HepG2 (cell line): ENCODE measurements at regions not wholly inside any gene's neighbourhood (a gene's known extent, or its start where the extent isn't known, plus 50 kb on each side); places are given as distances from the start of the nearest gene placed in this dataset.

Experiments used
- ATAC-seq: fragments of 200-7000 bp; cut with Tn5 transposase; 3 replicates; pipeline ENCODE4 v1.9.1; 2020; ENCODE audit warnings: mild to moderate bottlenecking, moderate library complexity
- BruUV-seq: library from RNA; stranded (reverse); fragments of 400-500 nt; replicated peaks from 2 replicates; lab custom pipeline; 2021; lab: Mats Ljungman, UMichigan
- CTCF ChIA-PET: fragments of 300-600 bp; formaldehyde crosslinking; extraction: SDS; loops from one replicate; lab custom pipeline; 2021; ENCODE audit warnings: low total read pairs, inconsistent platforms, low intra/inter-chr PET ratio; lab: Yijun Ruan, JAX
- POLR2A ChIA-PET: fragments of 350-600 bp; sonication (Branson Sonifier 250); formaldehyde crosslinking; loops from one replicate; lab custom pipeline; 2020; ENCODE audit warnings: antibody characterized with exemption, inconsistent platforms; lab: Yijun Ruan, JAX
- DNase-seq: peaks from one replicate; pipeline ENCODE4 v3.0.0-alpha.2; 2015; ENCODE audit warnings: low spot score
- FAIRE-seq: peaks from 3 replicates; lab custom pipeline; 2011; peaks lifted over from hg19 to GRCh38; lab: Jason Lieb, UNC
- H2AFZ ChIP-seq: one replicate; pipeline ENCODE4 v1.6.1; 2011; ENCODE audit warnings: low read length, inconsistent platforms
- H3K27ac ChIP-seq: fragments of 300-600 bp; 3 replicates; pipeline ENCODE4 v1.8.0; 2011; ENCODE audit warnings: mixed run types, mild to moderate bottlenecking, mixed read lengths, low read length, inconsistent platforms; ENCODE audit not compliant: insufficient read depth; ENCODE audit errors: extremely low read length
- H3K27me3 ChIP-seq, 2 experiments: fragments of 200-600 bp in 1 of 2; 2 replicates in 1 of 2; 3 replicates in 1 of 2; pipeline versions ENCODE4 v1.6.0 to v1.8.0; 2011; ENCODE audit warnings: low read length in 2 of 2, mild to moderate bottlenecking in 2 of 2, moderate library complexity in 2 of 2, inconsistent platforms in 1 of 2; ENCODE audit not compliant: insufficient read depth in 2 of 2, control insufficient read depth in 1 of 2
- H3K36me3 ChIP-seq, 2 experiments: fragments of 200-600 bp in 1 of 2; replicated peaks in 1 of 2; 2 replicates in 1 of 2; 3 replicates in 1 of 2; pipeline versions ENCODE4 v1.5.1 to v1.8.0; 2011; ENCODE audit warnings: low read length in 2 of 2, inconsistent platforms in 1 of 2; ENCODE audit not compliant: insufficient read depth in 2 of 2, control insufficient read depth in 1 of 2
- H3K4me1 ChIP-seq: 2 replicates; pipeline ENCODE4 v1.5.1; 2012; ENCODE audit warnings: low read length, inconsistent platforms; ENCODE audit not compliant: insufficient read depth
- H3K4me2 ChIP-seq: 2 replicates; pipeline ENCODE4 v1.6.0; 2011; ENCODE audit warnings: low read depth, low read length, inconsistent platforms
- H3K4me3 ChIP-seq, 3 experiments: fragments of 200-600 bp in 1 of 3; sonication (generic), shearing (Covaris generic) in 1 of 3; replicated peaks in 1 of 3; 2 replicates each; pipeline ENCODE4 v1.5.1; 2011 to 2016; ENCODE audit warnings: low read length in 3 of 3, inconsistent platforms in 2 of 3, low read depth in 2 of 3, mild to moderate bottlenecking in 2 of 3, control low read depth in 1 of 3, mixed read lengths in 1 of 3; ENCODE audit not compliant: insufficient read depth in 1 of 3
- H3K79me2 ChIP-seq: one replicate; pipeline ENCODE4 v1.6.1; 2011; ENCODE audit warnings: low read length, inconsistent platforms; ENCODE audit not compliant: insufficient read depth
- H3K9ac ChIP-seq: 2 replicates; pipeline ENCODE4 v1.6.0; 2011; ENCODE audit warnings: mild to moderate bottlenecking, low read depth, low read length, inconsistent platforms; ENCODE audit not compliant: insufficient read depth
- H3K9me3 ChIP-seq: 2 replicates; pipeline ENCODE4 v1.5.1; 2012; ENCODE audit warnings: mild to moderate bottlenecking, low read length
- H4K20me1 ChIP-seq: 2 replicates; pipeline ENCODE4 v1.6.0; 2011; ENCODE audit warnings: inconsistent platforms, mild to moderate bottlenecking, low read length, moderate library complexity; ENCODE audit not compliant: insufficient read depth
- EP300 ChIP-seq, 3 experiments: sonication (generic) in 1 of 3; formaldehyde crosslinking in 1 of 3; IDR thresholded peaks; 2 replicates each; pipeline versions ENCODE4 v1.5.1 to v1.6.1; 2011 to 2020; ENCODE audit warnings: low read depth in 2 of 3, low read length in 2 of 3, borderline replicate concordance in 1 of 3, improper control_type of control experiment in 1 of 3, mild to moderate bottlenecking in 1 of 3, missing genetic modification reagents in 1 of 3, moderate library complexity in 1 of 3
- MTA3 ChIP-seq: sonication (generic); formaldehyde crosslinking; IDR thresholded peaks from 2 replicates; pipeline ENCODE4 v1.4.0; 2020; ENCODE audit warnings: missing genetic modification reagents
- MXI1 ChIP-seq: IDR thresholded peaks from 3 replicates; pipeline ENCODE4 v1.6.1; 2012; ENCODE audit warnings: low read depth, low read length, inconsistent platforms, borderline replicate concordance
- RAD21 ChIP-seq: fragments of 450-650 bp; formaldehyde crosslinking; IDR thresholded peaks from 2 replicates; pipeline ENCODE4 v1.5.0; 2020; ENCODE audit warnings: mild to moderate bottlenecking
- TCF12 ChIP-seq, 2 experiments: fragments of 450-650 bp in 1 of 2; sonication (generic) in 1 of 2; formaldehyde crosslinking in 1 of 2; IDR thresholded peaks; 2 replicates each; pipeline versions ENCODE4 v1.6.1 to v1.8.0; 2017 to 2022; ENCODE audit warnings: antibody characterized with exemption in 1 of 2, mild to moderate bottlenecking in 1 of 2, missing genetic modification reagents in 1 of 2, moderate library complexity in 1 of 2
- ZC3H13 ChIP-seq: sonication (generic); formaldehyde crosslinking; IDR thresholded peaks from 2 replicates; pipeline ENCODE4 v1.8.1; 2023; ENCODE audit warnings: mild to moderate bottlenecking, missing genetic modification reagents, moderate library complexity
- ZNF12 ChIP-seq: sonication (generic); formaldehyde crosslinking; IDR thresholded peaks from 2 replicates; pipeline ENCODE4 v1.5.0; 2020; ENCODE audit warnings: missing genetic modification reagents
- ZNF614 ChIP-seq: IDR thresholded peaks from 2 replicates; pipeline ENCODE4 v1.6.1; 2018; ENCODE audit warnings: missing biosample characterization, missing genetic modification reagents, inconsistent platforms, borderline replicate concordance
- WGBS: methylation state at CpG from one replicate; pipeline ENCODE4 v1.1.6; 2017; ENCODE audit warnings: low lambda C conversion rate; 5-methylcytosine and 5-hydroxymethylcytosine counted together
- in situ Hi-C: cut with HindIII; loops from 2 replicates; pipeline ENCODE4 v1.10.0; 2017; ENCODE audit warnings: low pct_unique_long_range_greater_than_20kb; ENCODE audit not compliant: extremely low pct_ligation_motif_present
- intact Hi-C: fragments of 100-400 bp; cut with micrococcal nuclease; formaldehyde crosslinking; loops from one replicate; pipeline ENCODE4 v1.10.0; 2022; ENCODE audit not compliant: unreplicated experiment
- TF ChIP-seq, protein P1 (sequence below): sonication (generic); formaldehyde crosslinking; IDR thresholded peaks from 2 replicates; pipeline ENCODE4 v1.9.0; 2021; ENCODE audit warnings: missing genetic modification reagents, borderline replicate concordance

DNA sequence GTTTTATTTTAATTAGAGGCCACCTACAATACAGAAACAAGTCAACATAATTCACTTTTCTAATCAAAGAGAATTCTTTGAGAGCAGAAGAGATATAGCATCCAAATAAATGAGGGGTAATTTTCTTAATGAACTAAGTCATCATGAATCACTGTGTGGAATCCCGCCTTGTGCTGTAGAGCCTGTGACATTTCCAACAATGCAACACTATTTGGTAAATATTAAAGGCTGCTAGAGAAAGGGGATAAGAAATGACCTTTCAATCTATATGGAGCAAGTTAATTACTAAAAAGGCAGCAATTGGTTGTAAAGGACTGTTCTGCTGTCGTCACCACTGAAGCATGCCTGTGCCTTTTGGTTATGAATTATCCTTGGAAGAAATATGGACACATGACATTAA, 345.7 kb upstream of the MAF start:
- no TSS peak for BruUV-seq
- in situ Hi-C loops (no loop called here), intact Hi-C loops (no loop called here)
- ChIA-PET POLR2A (no interaction called here), CTCF (no interaction called here)
- no peaks in the 10 kb centered on the region for H3K9me3 ChIP-seq
- H4K20me1 ChIP-seq: no peaks in the 10 kb centered on the region
- ATAC-seq (no peak), DNase-seq (no peak), FAIRE-seq (no peak)
- H3K27ac ChIP-seq: no peak overlapping the region
- no peaks in the 10 kb centered on the region for H3K36me3 ChIP-seq
- no peaks in the 10 kb centered on the region for H3K27me3 ChIP-seq
- H3K4me3 ChIP-seq: no peak overlapping the region
- no peaks in the 10 kb centered on the region for H3K79me2 ChIP-seq
- TF ChIP-seq ZC3H13 (CRISPR knock-in tag) (no peak), MTA3 (no peak), EP300 (IDR thresholded peaks at IDR 0.05; ENCODE audit: low read depth in 2 of 2, low read length in 2 of 2) (no peak), EP300 (CRISPR knock-in tag; IDR thresholded peaks at IDR 0.05; ENCODE audit: borderline replicate concordance) (no peak), MXI1 (no peak), TCF12 (IDR thresholded peaks at IDR 0.05) (no peak), TCF12 (CRISPR knock-in tag; IDR thresholded peaks at IDR 0.05) (no peak), RAD21 (CRISPR knock-in tag) (no peak), ZNF614 (no peak), ZNF12 (CRISPR knock-in tag) (no peak)
- TF ChIP-seq, protein P1, sequence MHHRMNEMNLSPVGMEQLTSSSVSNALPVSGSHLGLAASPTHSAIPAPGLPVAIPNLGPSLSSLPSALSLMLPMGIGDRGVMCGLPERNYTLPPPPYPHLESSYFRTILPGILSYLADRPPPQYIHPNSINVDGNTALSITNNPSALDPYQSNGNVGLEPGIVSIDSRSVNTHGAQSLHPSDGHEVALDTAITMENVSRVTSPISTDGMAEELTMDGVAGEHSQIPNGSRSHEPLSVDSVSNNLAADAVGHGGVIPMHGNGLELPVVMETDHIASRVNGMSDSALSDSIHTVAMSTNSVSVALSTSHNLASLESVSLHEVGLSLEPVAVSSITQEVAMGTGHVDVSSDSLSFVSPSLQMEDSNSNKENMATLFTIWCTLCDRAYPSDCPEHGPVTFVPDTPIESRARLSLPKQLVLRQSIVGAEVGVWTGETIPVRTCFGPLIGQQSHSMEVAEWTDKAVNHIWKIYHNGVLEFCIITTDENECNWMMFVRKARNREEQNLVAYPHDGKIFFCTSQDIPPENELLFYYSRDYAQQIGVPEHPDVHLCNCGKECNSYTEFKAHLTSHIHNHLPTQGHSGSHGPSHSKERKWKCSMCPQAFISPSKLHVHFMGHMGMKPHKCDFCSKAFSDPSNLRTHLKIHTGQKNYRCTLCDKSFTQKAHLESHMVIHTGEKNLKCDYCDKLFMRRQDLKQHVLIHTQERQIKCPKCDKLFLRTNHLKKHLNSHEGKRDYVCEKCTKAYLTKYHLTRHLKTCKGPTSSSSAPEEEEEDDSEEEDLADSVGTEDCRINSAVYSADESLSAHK (CRISPR knock-in tag): no peak
- H2AFZ ChIP-seq: no peak overlapping the region
- H3K9ac ChIP-seq: no peak overlapping the region
- H3K4me2 ChIP-seq: no peak overlapping the region
- H3K4me1 ChIP-seq: no peaks in the 10 kb centered on the region
- 37% methylated on average over 2 of the region's 2 CpGs for WGBS
